PFSK-1 (cell line): ENCODE measurements at regions not wholly inside any gene's neighbourhood (a gene's known extent, or its start where the extent isn't known, plus 50 kb on each side); places are given as distances from the start of the nearest gene placed in this dataset.

Source experiments
- FOXP2 ChIP-seq: optimal IDR thresholded peaks from 2 replicates; pipeline ENCODE3; 2011; ENCODE audit warnings: borderline replicate concordance, control low read depth, inconsistent platforms; ENCODE audit not compliant: insufficient read depth; ENCODE audit errors: extremely low read length, extremely low read depth
- POLR2AphosphoS5 ChIP-seq: IDR thresholded peaks from 2 replicates; pipeline ENCODE4 v1.6.1; 2012; ENCODE audit warnings: low read depth, mild to moderate bottlenecking, control low read depth, low read length, moderate library complexity
- REST ChIP-seq, 2 experiments: IDR thresholded peaks; 2 replicates each; pipeline versions ENCODE4 v1.6.1 to v1.8.0; 2011 to 2012; ENCODE audit warnings: low read depth in 2 of 2, low read length in 2 of 2, control low read depth in 1 of 2, inconsistent platforms in 1 of 2, mild to moderate bottlenecking in 1 of 2, moderate library complexity in 1 of 2; ENCODE audit not compliant: insufficient read depth in 1 of 2
- SIN3A ChIP-seq: IDR thresholded peaks from 2 replicates; pipeline ENCODE4 v1.6.1; 2012; ENCODE audit warnings: mild to moderate bottlenecking, low read length, moderate library complexity, borderline replicate concordance; ENCODE audit not compliant: insufficient read depth
- TAF1 ChIP-seq: IDR thresholded peaks from 2 replicates; pipeline ENCODE4 v1.6.1; 2012; ENCODE audit warnings: low read length, control low read depth, borderline replicate concordance; ENCODE audit not compliant: insufficient read depth

DNA sequence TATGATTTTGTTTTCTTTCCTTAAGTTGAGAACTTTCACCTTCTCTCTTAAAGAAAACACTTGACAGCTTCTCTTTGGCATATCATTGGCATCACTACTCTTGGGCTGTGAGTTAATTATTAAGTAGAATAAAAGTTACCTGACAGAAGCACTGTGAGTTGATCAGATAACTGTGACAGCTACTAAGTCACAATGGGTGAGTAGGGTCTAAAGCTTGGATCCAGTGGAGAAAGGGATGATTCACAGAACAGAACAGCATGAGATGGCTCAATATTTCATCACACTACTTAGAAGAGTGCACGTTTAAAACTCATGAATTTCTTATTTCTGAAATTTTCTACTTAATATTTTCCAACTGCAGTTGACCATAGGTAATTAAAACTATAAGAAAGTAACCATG lies 268.5 kb upstream of the NMUR2 start:
- TF ChIP-seq POLR2AphosphoS5 (no peak), REST (IDR thresholded peaks at IDR 0.05; ENCODE audit: insufficient read depth in 1 of 2, low read depth in 2 of 2, low read length in 2 of 2) (no peak), TAF1 (no peak), SIN3A (no peak), FOXP2 (no peak)
